HepG2 (cell line): ENCODE measurements at regions not wholly inside any gene's neighbourhood (a gene's known extent, or its start where the extent isn't known, plus 50 kb on each side); places are given as distances from the start of the nearest gene placed in this dataset.

Experiments
- ATAC-seq: fragments of 200-7000 bp; cut with Tn5 transposase; 3 replicates; pipeline ENCODE4 v1.9.1; 2020; ENCODE audit warnings: mild to moderate bottlenecking, moderate library complexity
- BruUV-seq: library from RNA; stranded (reverse); fragments of 400-500 nt; replicated peaks from 2 replicates; lab custom pipeline; 2021; lab: Mats Ljungman, UMichigan
- CTCF ChIA-PET: fragments of 300-600 bp; formaldehyde crosslinking; extraction: SDS; loops from one replicate; lab custom pipeline; 2021; ENCODE audit warnings: low total read pairs, inconsistent platforms, low intra/inter-chr PET ratio; lab: Yijun Ruan, JAX
- POLR2A ChIA-PET: fragments of 350-600 bp; sonication (Branson Sonifier 250); formaldehyde crosslinking; loops from one replicate; lab custom pipeline; 2020; ENCODE audit warnings: antibody characterized with exemption, inconsistent platforms; lab: Yijun Ruan, JAX
- DNase-seq: peaks from one replicate; pipeline ENCODE4 v3.0.0-alpha.2; 2015; ENCODE audit warnings: low spot score
- FAIRE-seq: peaks from 3 replicates; lab custom pipeline; 2011; peaks lifted over from hg19 to GRCh38; lab: Jason Lieb, UNC
- H2AFZ ChIP-seq: one replicate; pipeline ENCODE4 v1.6.1; 2011; ENCODE audit warnings: low read length, inconsistent platforms
- H3K27ac ChIP-seq: fragments of 300-600 bp; 3 replicates; pipeline ENCODE4 v1.8.0; 2011; ENCODE audit warnings: mixed run types, mild to moderate bottlenecking, mixed read lengths, low read length, inconsistent platforms; ENCODE audit not compliant: insufficient read depth; ENCODE audit errors: extremely low read length
- H3K27me3 ChIP-seq, 2 experiments: fragments of 200-600 bp in 1 of 2; 2 replicates in 1 of 2; 3 replicates in 1 of 2; pipeline versions ENCODE4 v1.6.0 to v1.8.0; 2011; ENCODE audit warnings: low read length in 2 of 2, mild to moderate bottlenecking in 2 of 2, moderate library complexity in 2 of 2, inconsistent platforms in 1 of 2; ENCODE audit not compliant: insufficient read depth in 2 of 2, control insufficient read depth in 1 of 2
- H3K36me3 ChIP-seq, 2 experiments: fragments of 200-600 bp in 1 of 2; replicated peaks in 1 of 2; 2 replicates in 1 of 2; 3 replicates in 1 of 2; pipeline versions ENCODE4 v1.5.1 to v1.8.0; 2011; ENCODE audit warnings: low read length in 2 of 2, inconsistent platforms in 1 of 2; ENCODE audit not compliant: insufficient read depth in 2 of 2, control insufficient read depth in 1 of 2
- H3K4me1 ChIP-seq: 2 replicates; pipeline ENCODE4 v1.5.1; 2012; ENCODE audit warnings: low read length, inconsistent platforms; ENCODE audit not compliant: insufficient read depth
- H3K4me2 ChIP-seq: 2 replicates; pipeline ENCODE4 v1.6.0; 2011; ENCODE audit warnings: low read depth, low read length, inconsistent platforms
- H3K4me3 ChIP-seq, 3 experiments: fragments of 200-600 bp in 1 of 3; sonication (generic), shearing (Covaris generic) in 1 of 3; replicated peaks in 1 of 3; 2 replicates each; pipeline ENCODE4 v1.5.1; 2011 to 2016; ENCODE audit warnings: low read length in 3 of 3, inconsistent platforms in 2 of 3, low read depth in 2 of 3, mild to moderate bottlenecking in 2 of 3, control low read depth in 1 of 3, mixed read lengths in 1 of 3; ENCODE audit not compliant: insufficient read depth in 1 of 3
- H3K79me2 ChIP-seq: one replicate; pipeline ENCODE4 v1.6.1; 2011; ENCODE audit warnings: low read length, inconsistent platforms; ENCODE audit not compliant: insufficient read depth
- H3K9ac ChIP-seq: 2 replicates; pipeline ENCODE4 v1.6.0; 2011; ENCODE audit warnings: mild to moderate bottlenecking, low read depth, low read length, inconsistent platforms; ENCODE audit not compliant: insufficient read depth
- H3K9me3 ChIP-seq: 2 replicates; pipeline ENCODE4 v1.5.1; 2012; ENCODE audit warnings: mild to moderate bottlenecking, low read length
- H4K20me1 ChIP-seq: 2 replicates; pipeline ENCODE4 v1.6.0; 2011; ENCODE audit warnings: inconsistent platforms, mild to moderate bottlenecking, low read length, moderate library complexity; ENCODE audit not compliant: insufficient read depth
- ARID4A ChIP-seq: sonication (generic); formaldehyde crosslinking; IDR thresholded peaks from 2 replicates; pipeline ENCODE4 v1.5.0; 2020; ENCODE audit warnings: mild to moderate bottlenecking, missing genetic modification reagents, borderline replicate concordance
- ATF3 ChIP-seq: sonication (generic); formaldehyde crosslinking; IDR thresholded peaks from 2 replicates; pipeline ENCODE4 v1.4.0; 2020; ENCODE audit warnings: missing genetic modification reagents
- CEBPB ChIP-seq: IDR thresholded peaks from 2 replicates; pipeline ENCODE4 v1.6.1; 2011; ENCODE audit warnings: low read depth, low read length, improper control_type of control experiment, borderline replicate concordance
- ESRRA ChIP-seq: sonication (generic); formaldehyde crosslinking; IDR thresholded peaks from 2 replicates; pipeline ENCODE4 v1.5.1; 2020; ENCODE audit warnings: mild to moderate bottlenecking, low read depth, missing genetic modification reagents
- FOXC1 ChIP-seq: sonication (generic); formaldehyde crosslinking; IDR thresholded peaks from 2 replicates; pipeline ENCODE4 v1.8.0; 2022; ENCODE audit warnings: mild to moderate bottlenecking, missing genetic modification reagents, borderline replicate concordance
- IRF1 ChIP-seq: sonication (generic); formaldehyde crosslinking; IDR thresholded peaks from 2 replicates; pipeline ENCODE4 v1.4.0; 2020; ENCODE audit warnings: low read depth, mild to moderate bottlenecking, missing genetic modification reagents
- MAFG ChIP-seq: sonication (generic); formaldehyde crosslinking; IDR thresholded peaks from 2 replicates; pipeline ENCODE4 v1.5.1; 2020; ENCODE audit warnings: mild to moderate bottlenecking, missing genetic modification reagents
- SRY ChIP-seq: sonication (generic); formaldehyde crosslinking; IDR thresholded peaks from 2 replicates; pipeline ENCODE4 v1.8.0; 2022; ENCODE audit warnings: mild to moderate bottlenecking, missing genetic modification reagents
- TBP ChIP-seq: sonication (generic); formaldehyde crosslinking; IDR thresholded peaks from 2 replicates; pipeline ENCODE4 v1.5.0; 2020; ENCODE audit warnings: missing genetic modification reagents
- ZNF710 ChIP-seq: sonication (generic); formaldehyde crosslinking; IDR thresholded peaks from 2 replicates; pipeline ENCODE4 v1.5.0; 2020; ENCODE audit warnings: mild to moderate bottlenecking, missing genetic modification reagents, borderline replicate concordance
- WGBS: methylation state at CpG from one replicate; pipeline ENCODE4 v1.1.6; 2017; ENCODE audit warnings: low lambda C conversion rate; 5-methylcytosine and 5-hydroxymethylcytosine counted together
- in situ Hi-C: cut with HindIII; loops from 2 replicates; pipeline ENCODE4 v1.10.0; 2017; ENCODE audit warnings: low pct_unique_long_range_greater_than_20kb; ENCODE audit not compliant: extremely low pct_ligation_motif_present
- intact Hi-C: fragments of 100-400 bp; cut with micrococcal nuclease; formaldehyde crosslinking; loops from one replicate; pipeline ENCODE4 v1.10.0; 2022; ENCODE audit not compliant: unreplicated experiment
- TF ChIP-seq, protein P1 (sequence below): fragments of 450-650 bp; IDR thresholded peaks from 2 replicates; pipeline ENCODE4 v1.6.1; 2017
- TF ChIP-seq, protein P2 (sequence below): sonication (generic); formaldehyde crosslinking; IDR thresholded peaks from 2 replicates; pipeline ENCODE4 v1.4.0; 2020; ENCODE audit warnings: missing genetic modification reagents
- TF ChIP-seq, protein P3 (sequence below): sonication (generic); formaldehyde crosslinking; IDR thresholded peaks from 2 replicates; pipeline ENCODE4 v1.5.1; 2020; ENCODE audit warnings: missing genetic modification reagents, mild to moderate bottlenecking, borderline replicate concordance

DNA sequence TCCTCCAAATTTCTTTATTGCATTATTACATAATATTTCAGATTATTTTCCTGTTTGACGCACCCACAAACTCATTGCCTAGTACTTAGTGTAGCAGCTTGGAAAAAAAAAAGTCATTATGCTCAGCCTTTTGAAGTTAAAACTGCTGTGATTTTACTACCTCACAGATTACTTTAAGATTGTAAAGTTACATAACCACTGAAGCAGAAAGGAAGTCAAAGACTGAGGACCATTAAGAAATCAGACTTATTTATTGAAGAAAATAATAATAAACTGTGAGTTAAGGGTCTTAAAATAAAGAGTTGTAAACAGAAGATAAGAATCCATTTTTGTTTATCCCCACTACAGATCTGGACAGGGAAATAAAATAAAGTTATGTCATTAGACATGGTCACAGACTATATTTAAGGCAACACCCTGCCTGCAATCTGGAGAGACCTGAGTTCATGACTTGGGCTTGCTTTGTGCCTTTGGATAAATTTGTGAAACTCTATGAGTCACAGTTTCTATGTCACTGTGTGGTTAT lies 212.1 kb upstream of the ROBO2 start:
- H3K4me2 ChIP-seq: no peak overlapping the region
- DNase-seq (no peak), ATAC-seq (no peak), FAIRE-seq (no peak)
- H3K27ac ChIP-seq: no peak overlapping the region
- H3K4me3 ChIP-seq: no peak overlapping the region
- no peaks in the 10 kb centered on the region for H3K9me3 ChIP-seq
- POLR2A ChIA-PET: no interaction called here
- BruUV-seq: no TSS peak
- no peak overlapping the region for H2AFZ ChIP-seq
- no peaks in the 10 kb centered on the region for H4K20me1 ChIP-seq
- H3K9ac ChIP-seq: no peak overlapping the region
- WGBS: 90% methylated on average over 1 of the region's 1 CpG
- H3K79me2 ChIP-seq: no peaks in the 10 kb centered on the region
- intact Hi-C loops: no loop called here
- H3K36me3 ChIP-seq: no peaks in the 10 kb centered on the region
- H3K27me3 ChIP-seq: no peaks in the 10 kb centered on the region
- no peaks in the 10 kb centered on the region for H3K4me1 ChIP-seq
- in situ Hi-C loops: no loop called here
- no peak for TF ChIP-seq CEBPB
- TF ChIP-seq, protein P1, sequence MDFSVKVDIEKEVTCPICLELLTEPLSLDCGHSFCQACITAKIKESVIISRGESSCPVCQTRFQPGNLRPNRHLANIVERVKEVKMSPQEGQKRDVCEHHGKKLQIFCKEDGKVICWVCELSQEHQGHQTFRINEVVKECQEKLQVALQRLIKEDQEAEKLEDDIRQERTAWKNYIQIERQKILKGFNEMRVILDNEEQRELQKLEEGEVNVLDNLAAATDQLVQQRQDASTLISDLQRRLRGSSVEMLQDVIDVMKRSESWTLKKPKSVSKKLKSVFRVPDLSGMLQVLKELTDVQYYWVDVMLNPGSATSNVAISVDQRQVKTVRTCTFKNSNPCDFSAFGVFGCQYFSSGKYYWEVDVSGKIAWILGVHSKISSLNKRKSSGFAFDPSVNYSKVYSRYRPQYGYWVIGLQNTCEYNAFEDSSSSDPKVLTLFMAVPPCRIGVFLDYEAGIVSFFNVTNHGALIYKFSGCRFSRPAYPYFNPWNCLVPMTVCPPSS: no peak
- no peak for TF ChIP-seq FOXC1
- no peak for TF ChIP-seq SRY (CRISPR knock-in tag)
- TF ChIP-seq, protein P2, sequence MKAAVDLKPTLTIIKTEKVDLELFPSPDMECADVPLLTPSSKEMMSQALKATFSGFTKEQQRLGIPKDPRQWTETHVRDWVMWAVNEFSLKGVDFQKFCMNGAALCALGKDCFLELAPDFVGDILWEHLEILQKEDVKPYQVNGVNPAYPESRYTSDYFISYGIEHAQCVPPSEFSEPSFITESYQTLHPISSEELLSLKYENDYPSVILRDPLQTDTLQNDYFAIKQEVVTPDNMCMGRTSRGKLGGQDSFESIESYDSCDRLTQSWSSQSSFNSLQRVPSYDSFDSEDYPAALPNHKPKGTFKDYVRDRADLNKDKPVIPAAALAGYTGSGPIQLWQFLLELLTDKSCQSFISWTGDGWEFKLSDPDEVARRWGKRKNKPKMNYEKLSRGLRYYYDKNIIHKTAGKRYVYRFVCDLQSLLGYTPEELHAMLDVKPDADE: no peak
- no peak for TF ChIP-seq ATF3
- TF ChIP-seq IRF1 (CRISPR knock-in tag): no peak
- no peak for TF ChIP-seq ZNF710
- no peak for TF ChIP-seq ESRRA (CRISPR knock-in tag)
- TF ChIP-seq, protein P3, sequence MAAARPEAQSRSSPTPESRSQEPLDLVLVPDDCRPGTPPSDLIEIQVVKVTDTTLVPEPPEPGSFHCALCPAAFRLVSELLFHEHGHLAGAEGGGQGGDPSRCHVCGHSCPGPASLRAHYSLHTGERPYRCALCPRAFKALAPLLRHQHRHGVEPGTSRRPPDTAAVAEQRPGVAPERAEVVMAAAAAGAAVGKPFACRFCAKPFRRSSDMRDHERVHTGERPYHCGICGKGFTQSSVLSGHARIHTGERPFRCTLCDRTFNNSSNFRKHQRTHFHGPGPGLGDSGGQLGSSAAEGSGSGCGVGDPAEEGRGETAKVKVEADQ (CRISPR knock-in tag): no peak
- no peak for TF ChIP-seq ARID4A (CRISPR knock-in tag)
- TF ChIP-seq MAFG: no peak
- TF ChIP-seq TBP: no peak
- CTCF ChIA-PET: no interaction called here
